SU-DHL-6 (cell line): ENCODE measurements at regions not wholly inside any gene's neighbourhood (a gene's known extent, or its start where the extent isn't known, plus 50 kb on each side); places are given as distances from the start of the nearest gene placed in this dataset.

Experiments
- EZH2phosphoT487 ChIP-seq: fragments of 200-600 bp; sonication (generic), shearing (Covaris generic); conservative IDR thresholded peaks from 2 replicates; pipeline ENCODE4 v1.6.1; 2018; ENCODE audit warnings: mild to moderate bottlenecking, antibody characterized with exemption, low read length, moderate library complexity, mixed read lengths
- TF ChIP-seq, protein P1 (sequence below): fragments of 200-600 bp; sonication (generic); IDR thresholded peaks from one replicate; pipeline ENCODE4 v1.5.1; 2017; ENCODE audit warnings: antibody characterized with exemption, mild to moderate bottlenecking, low read length, moderate library complexity; ENCODE audit not compliant: insufficient read depth, poor library complexity, severe bottlenecking

DNA sequence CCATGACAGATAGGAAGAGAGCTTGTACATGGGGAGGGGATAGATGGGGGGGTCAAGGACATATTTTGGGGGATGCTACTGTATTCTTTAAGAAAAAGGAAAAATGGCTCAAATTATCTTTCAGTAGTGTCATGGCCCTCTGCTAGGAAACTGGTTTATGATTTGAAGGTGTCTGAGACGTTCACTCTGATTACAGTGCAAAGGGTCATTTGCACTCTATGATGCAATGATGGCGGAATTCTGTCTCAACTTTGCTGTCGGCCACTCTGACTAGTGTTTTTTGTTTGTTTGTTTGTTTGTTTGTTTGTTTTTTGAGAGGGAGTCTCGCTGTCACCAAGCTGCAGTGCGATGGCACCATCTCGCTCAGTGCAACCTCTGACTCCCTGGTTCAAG lies 180.0 kb downstream of the SOX4 start:
- TF ChIP-seq, protein P1, sequence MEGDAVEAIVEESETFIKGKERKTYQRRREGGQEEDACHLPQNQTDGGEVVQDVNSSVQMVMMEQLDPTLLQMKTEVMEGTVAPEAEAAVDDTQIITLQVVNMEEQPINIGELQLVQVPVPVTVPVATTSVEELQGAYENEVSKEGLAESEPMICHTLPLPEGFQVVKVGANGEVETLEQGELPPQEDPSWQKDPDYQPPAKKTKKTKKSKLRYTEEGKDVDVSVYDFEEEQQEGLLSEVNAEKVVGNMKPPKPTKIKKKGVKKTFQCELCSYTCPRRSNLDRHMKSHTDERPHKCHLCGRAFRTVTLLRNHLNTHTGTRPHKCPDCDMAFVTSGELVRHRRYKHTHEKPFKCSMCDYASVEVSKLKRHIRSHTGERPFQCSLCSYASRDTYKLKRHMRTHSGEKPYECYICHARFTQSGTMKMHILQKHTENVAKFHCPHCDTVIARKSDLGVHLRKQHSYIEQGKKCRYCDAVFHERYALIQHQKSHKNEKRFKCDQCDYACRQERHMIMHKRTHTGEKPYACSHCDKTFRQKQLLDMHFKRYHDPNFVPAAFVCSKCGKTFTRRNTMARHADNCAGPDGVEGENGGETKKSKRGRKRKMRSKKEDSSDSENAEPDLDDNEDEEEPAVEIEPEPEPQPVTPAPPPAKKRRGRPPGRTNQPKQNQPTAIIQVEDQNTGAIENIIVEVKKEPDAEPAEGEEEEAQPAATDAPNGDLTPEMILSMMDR: no peak
- no peak for TF ChIP-seq EZH2phosphoT487
